ENCODE measurements at regions not wholly inside any gene's neighbourhood (a gene's known extent, or its start where the extent isn't known, plus 50 kb on each side); places are given as distances from the start of the nearest gene placed in this dataset.
A peak's percentile ranks its signal among the peaks of the same experiment; 100 is the strongest.

DNA sequence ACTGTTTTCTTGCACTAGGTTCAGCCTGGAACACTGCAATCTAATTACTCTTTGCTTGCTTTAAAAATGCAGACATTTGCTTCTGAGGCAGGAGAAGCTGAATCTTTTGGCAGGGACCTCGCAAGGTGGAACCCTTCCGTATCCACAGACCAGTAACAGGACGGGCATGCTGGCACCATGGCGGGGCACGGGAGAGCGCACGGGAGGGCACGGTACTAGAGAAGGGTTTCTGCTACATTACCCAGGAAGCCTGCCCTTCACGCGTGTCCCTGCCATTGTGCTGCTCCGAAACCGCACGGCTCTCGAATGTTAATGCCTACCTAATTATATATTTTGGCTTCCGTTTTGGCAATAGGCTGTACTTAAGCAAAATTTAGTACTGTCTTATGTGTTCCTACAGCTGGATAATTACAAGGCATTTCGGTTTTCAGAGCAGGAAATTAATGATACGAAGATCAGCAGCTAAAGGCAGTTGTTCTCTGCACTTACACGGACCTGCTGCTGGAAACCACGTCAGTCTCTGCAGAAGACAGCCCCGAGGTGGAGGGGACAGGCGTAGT, 430.4 kb downstream of the IRS2 start:
- in situ Hi-C loops (cut with HindIII; ENCODE audit: low pct_unique_long_range_greater_than_20kb, low sequenced_read_pairs): no loop called here
- DNase-seq (ENCODE audit: low read depth, low spot score): no peak

DNA sequence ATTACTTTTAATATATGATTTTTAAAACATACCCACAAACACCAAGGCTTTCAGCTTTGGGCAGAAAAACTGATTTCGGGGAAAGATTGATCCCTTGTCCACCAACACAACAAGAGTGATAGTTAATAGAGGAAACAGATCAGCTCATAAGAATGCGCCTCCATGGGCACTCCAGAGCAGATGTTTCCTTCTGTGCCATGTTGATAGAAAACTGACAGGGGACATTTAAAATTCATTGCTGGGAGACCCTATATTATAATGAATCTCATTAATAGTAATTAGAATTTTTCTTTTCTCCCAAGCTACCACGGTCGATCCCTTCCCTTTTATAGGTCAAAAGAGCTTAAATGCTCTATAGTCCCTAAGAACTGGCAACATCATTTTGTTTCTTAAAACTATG, 431.2 kb downstream of the IRS2 start:
- in situ Hi-C loops (cut with HindIII; ENCODE audit: low pct_unique_long_range_greater_than_20kb, low sequenced_read_pairs): no loop called here
- no peak for DNase-seq (ENCODE audit: low read depth, low spot score)

DNA sequence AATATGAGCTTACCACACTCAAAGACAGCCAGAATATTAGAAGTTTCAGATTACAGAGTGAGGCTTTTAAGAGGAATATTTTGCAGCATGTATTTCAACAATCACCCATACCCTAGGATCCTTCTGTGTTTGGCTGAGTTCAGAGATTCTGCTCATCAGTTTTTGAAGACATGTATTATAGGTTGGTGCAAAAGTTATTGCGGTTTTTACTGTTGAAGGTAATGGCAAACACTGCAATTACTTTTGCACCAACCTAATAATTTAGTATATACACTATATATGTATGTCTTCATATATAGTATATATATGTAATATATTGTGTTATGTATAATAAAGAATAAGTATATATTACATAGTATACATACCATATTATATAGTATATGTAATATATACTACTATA, 435.1 kb downstream of the IRS2 start:
- in situ Hi-C loops (cut with HindIII; ENCODE audit: low pct_unique_long_range_greater_than_20kb, low sequenced_read_pairs): no loop called here
- DNase-seq (ENCODE audit: low read depth, low spot score): no peak

DNA sequence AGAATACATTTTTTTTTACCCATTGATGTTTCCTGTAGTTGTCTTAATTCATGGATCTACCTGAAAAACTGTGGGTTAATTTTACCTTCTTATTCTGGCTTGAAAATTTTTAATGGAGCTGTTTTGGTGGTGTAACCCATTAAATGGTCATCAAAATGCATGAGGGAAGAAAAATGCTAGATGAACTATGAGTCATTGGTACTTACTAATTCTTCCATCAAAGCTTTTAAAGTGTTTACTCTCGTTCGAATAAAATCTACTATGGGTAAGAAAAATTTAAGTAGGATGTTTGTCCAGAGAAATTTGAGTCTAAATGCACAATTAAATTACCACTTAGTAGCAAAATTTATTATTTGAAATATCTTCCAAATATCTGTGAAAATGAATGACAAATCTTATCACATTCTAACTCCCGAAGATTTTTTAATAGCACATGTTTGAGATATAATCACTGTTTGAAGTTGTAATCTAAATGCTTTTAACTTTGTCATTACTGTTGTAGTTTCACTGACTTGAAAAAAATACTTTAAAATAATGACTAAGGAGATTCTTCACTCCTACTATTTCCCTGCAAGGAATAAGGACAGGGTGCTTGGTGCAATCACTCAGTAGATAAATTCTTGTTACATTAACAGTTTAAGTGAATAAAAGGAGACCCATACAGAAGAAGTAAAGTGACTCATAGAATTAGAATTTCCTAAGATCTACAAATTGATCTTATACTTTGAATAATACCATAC, 437.7 kb downstream of the IRS2 start:
- no peak for DNase-seq (ENCODE audit: low read depth, low spot score)

DNA sequence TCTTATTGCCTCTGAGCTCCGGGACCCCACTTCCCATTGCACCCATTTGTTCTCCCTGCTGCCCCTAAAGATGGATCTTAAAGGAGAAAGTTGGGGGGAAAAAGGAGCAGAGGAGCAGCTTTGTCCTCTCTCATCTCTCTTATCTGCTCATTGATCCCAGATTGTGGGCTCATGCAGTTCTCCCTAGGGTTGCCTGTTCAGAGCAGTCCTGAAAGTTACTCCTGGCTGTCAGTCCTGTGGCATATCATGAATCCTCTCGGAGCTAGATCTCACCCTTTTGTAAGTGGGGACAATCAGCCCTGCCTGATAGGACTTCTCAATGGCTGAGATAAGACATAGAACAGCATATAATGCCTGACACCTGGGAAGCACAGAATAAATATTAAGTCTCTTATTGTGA, 440.3 kb downstream of the IRS2 start:
- in situ Hi-C loops (cut with HindIII; ENCODE audit: low pct_unique_long_range_greater_than_20kb, low sequenced_read_pairs): no loop called here
- DNase-seq (ENCODE audit: low read depth, low spot score): no peak

More for the DNA sequence above, 437.7 kb downstream of the IRS2 start:
- in situ Hi-C loops (cut with HindIII; ENCODE audit: low pct_unique_long_range_greater_than_20kb, low sequenced_read_pairs): no loop called here

DNA sequence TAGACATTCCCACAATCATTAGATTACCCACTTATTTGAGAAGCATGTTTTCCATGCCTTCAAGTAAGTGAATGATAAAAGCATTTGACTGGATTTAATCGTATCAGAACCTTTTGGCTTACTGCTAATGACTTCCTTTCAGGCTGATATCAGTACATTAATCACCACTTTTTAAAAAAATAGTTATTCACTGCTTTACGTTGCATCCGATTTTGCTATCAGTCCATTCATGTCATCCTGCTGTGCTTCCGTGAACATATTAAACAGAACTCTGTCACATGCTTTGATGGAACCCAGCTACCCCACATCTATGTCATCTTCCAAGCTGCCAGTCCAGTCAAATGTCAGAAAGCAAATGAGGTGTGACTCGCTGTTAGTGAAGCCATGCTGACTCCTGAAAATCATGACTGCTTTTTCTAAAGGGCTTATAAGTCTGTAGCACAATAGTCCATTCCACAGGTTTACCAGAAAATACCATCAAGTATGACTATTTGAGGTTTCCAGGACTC, 440.9 kb downstream of the IRS2 start:
- no peak for DNase-seq (ENCODE audit: low read depth, low spot score)
- in situ Hi-C loops (cut with HindIII; ENCODE audit: low pct_unique_long_range_greater_than_20kb, low sequenced_read_pairs): no loop called here

DNA sequence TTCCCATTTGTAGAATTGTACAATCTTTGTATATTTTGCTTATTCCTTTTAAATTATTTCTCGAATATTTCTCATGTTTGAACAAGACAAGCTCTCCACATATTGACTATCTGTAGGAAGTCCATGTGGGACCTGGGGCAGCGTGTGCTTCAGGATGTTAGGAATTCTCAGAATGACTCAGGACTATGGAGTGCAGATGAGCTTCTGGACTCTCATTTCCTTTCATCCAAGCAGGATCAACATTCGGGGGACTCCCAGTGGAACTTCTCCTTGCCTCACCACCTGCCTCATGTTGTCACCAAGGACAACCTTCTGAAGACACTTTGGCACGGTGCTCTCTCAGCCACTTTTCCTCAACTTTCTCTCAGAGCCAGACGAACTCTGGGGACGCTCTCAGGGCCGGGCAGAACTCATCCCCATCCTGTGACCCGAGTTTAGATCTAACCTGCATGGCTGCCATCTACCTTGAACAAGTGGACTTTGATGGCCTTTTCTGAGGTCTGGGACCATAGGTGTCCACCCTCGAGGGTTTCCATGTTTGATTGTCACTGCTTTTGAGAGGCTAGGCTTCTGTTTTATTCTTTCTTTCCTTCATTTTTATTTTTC, 441.7 kb downstream of the IRS2 start:
- in situ Hi-C loops (cut with HindIII; ENCODE audit: low pct_unique_long_range_greater_than_20kb, low sequenced_read_pairs): no loop called here
- no peak for DNase-seq (ENCODE audit: low read depth, low spot score)

DNA sequence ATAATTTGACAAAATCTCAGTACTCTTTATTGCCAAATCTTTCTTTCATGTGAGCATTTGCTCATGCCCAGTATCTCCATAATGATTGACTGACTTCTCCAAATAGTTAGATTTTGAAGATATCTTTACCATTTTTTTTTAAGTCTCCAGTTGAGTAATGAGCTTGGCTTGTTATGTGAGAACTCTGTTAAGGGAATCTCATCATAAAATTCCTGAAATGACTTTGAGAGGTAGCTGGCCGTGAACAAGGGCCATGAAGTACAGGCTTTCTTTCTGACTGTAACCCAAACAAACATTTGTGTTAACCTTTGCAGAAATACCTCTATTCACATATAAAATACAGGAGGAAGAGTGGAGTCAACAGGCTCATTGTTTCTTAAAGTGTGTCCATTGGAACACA, 449.7 kb downstream of the IRS2 start:
- peak; percentile 6 for DNase-seq (ENCODE audit: low read depth, low spot score)
- in situ Hi-C loops (cut with HindIII; ENCODE audit: low pct_unique_long_range_greater_than_20kb, low sequenced_read_pairs): no loop called here

DNA sequence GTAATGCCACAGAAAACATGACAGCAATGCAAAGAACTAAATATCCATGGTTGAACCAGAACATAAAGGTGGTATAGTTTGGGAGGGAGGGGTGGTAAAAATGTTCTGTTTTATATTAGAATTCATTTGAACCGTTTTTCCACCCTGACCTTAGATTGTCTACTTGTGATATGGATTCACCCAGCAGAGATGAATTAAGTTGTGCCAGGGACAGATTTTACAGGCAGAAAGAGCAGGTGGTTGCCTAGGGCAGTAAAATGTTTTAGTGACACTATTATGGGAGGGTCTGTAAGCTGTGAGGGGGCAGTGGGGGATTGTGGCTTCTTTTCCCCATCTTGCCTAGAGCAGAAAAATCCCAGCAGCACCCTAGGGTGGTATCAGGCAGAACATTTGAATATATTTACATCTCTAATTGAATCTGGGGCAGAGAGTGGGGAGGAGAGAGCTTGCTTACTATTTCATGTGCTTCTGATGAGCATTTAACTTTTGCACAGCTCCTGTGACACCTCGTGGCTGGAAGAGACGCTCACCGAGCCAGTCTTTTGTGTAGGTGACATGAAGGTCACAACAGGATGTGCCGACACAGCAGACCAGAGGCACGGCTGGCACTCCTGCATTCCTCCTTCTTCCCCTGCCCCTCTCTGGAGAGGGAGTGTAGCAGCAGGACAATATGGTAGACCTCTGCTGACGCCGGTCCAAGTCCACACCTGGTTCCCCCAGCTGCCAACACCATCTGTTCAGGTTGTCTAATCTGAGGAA, 452.3 kb downstream of the IRS2 start:
- in situ Hi-C loops (cut with HindIII; ENCODE audit: low pct_unique_long_range_greater_than_20kb, low sequenced_read_pairs): no loop called here
- DNase-seq (ENCODE audit: low read depth, low spot score): no peak

DNA sequence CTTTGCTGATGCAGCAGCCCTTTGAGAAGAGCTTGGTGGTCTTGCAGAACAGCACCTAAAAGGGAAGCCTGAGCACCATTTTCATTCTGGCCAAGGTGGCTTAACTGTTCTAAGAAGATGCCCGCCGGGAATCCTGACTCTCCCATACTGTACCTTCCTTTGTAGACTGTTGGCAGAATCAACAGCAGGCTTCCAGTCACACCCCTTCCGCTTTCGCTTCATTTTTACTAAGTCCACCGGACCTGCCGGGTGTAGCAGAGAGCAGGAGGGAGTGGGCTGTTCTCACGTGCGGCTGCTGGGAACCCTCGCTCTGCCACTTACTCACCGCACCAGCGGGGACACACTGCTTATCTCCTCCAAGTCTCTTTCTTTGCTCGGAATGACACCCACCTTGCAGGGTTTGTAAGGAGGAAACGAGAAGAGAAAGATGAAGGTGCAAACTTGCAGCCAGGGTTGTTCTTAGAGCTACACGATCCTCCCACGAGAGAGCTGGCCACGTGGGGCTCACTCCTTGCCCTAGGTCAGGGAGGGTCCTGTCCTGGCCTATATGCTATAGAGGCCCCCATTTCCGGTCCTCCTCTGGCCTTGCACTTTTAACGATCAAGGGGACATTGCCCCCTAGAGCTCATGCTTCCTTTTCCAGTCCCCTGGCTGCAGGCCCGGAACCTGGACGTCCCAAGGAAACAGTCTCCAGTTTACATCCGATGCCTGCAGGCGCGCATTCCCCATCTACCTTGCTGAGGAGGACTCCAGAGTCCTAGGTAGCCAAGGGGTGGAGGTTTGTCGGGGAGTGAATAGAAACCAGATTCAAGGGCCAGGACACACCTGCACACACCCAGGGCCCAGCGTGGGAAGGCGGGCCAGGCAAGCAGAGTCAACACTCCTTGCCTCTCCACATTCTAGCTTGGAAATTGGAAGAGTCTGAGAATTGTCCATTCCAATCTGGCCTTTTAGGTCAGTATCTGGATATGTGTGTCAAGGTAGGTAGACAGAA, 453.6 kb downstream of the IRS2 start:
- DNase-seq (ENCODE audit: low read depth, low spot score): no peak
- in situ Hi-C loops (cut with HindIII; ENCODE audit: low pct_unique_long_range_greater_than_20kb, low sequenced_read_pairs): no loop called here

DNA sequence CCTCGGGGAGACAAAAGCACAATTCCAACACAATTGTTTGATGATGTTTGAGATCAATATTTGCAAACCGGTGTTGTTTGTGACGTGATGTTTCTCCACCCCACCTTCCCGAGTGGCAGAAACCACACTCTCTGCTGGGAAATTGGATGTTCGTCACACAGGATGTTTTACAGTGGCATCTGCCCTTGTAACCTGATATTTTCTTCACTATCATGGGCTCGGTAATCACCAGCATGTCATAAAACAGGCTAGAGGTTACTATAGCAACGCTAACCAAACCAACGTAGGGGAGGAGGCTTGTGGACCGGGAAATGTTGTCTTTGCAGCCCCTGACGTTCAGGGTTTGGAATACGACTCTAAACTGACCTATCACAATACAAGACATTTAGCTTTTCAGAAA, 454.5 kb downstream of the IRS2 start:
- DNase-seq (ENCODE audit: low read depth, low spot score): no peak
- in situ Hi-C loops (cut with HindIII; ENCODE audit: low pct_unique_long_range_greater_than_20kb, low sequenced_read_pairs): no loop called here

DNA sequence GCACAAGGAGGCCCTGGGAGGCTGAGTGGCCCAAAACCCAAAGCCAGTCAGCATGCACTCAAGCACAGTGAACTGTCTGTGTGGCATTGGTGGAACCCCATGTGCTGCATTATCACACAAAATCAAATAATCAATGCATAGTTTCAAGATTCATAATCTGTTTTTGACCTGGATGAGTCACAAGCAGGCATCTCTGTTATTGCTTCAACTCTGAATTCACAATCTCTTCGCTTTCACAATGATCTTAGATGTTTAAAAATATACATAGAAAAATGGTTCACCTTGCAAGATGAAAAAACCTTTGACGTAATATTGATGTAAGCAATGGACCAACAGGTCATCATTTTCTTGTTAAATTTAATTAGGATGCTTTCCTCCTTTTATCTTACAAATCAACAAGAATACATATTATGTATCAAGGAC, 455.4 kb downstream of the IRS2 start:
- in situ Hi-C loops (cut with HindIII; ENCODE audit: low pct_unique_long_range_greater_than_20kb, low sequenced_read_pairs): no loop called here
- no peak for DNase-seq (ENCODE audit: low read depth, low spot score)

DNA sequence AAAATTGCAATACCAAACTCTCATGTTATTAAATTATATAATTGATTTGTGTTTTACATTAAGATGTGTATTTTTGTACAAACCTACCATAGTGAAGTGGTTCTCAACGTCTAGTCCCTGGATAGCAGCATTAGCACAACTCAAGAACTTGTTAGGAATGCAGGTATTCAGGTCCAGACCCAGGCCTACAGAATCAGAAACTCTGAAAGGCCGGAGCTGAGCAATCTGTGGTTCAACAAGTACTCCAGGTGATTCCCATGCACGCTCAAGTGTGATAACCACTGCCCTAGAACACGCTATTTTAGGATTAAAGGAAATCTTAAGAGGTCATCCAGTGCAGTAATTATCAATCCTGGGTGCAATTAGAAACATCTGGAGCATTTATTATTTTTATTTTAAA, 456.3 kb downstream of the IRS2 start:
- in situ Hi-C loops (cut with HindIII; ENCODE audit: low pct_unique_long_range_greater_than_20kb, low sequenced_read_pairs): no loop called here
- DNase-seq (ENCODE audit: low read depth, low spot score): no peak

DNA sequence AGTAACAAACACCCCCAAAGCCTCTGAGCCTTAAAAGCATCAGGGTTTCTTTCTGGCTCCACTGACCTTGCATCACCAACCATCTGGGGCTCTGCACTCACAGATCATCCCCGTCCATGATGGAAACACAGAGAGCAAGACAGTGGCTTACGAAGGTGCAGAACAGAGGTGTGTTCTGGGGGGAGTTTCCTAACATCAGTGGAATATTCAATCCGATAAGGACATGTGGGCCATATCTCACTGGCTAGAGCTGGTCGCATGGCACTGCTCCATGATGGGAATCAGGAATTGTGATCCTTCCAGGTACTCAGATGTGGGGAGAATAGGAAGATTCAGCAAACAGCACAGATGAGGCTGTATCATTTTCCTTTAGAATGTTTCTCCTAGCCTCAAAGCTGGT, 457.2 kb downstream of the IRS2 start:
- no peak for DNase-seq (ENCODE audit: low read depth, low spot score)
- in situ Hi-C loops (cut with HindIII; ENCODE audit: low pct_unique_long_range_greater_than_20kb, low sequenced_read_pairs): no loop called here

DNA sequence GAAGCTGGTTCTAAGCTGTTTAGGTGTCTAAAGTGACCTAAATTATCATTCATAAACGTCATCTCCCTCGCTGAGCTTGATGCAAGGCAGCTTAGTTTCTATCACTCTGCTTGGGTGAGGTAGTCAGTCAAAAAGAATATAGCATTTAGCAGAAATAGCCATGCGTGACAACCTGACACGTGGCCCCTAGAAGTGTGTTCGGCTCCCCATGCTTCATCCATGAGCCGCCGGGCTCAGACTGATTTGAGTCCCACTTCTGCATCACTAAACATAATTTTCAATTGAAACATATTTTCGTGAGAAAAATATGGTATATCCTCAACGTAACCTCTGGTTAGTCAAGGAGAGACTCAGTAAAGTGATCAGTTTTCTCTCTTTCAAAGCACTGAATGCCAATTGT, 459.8 kb downstream of the IRS2 start:
- in situ Hi-C loops (cut with HindIII; ENCODE audit: low pct_unique_long_range_greater_than_20kb, low sequenced_read_pairs): no loop called here
- DNase-seq (ENCODE audit: low read depth, low spot score): no peak

DNA sequence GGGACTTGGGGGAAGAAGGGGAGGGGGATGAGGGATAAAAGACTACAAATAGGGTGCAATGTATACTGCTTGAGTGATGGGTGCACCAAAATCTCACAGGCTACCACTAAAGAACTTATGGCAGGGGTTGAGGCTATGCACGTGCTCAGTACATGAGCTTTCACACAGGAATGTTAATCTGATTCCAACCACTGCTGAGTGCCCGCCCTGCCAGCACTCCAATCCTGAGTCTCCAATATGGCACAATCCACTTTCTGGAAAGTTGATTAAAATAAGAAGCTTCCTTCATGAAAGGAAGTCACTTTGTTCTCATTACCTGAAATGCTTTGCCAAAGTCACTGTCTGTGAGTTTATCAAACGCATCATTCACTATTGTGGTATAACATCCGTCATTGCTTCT, 463.0 kb downstream of the IRS2 start:
- DNase-seq (ENCODE audit: low read depth, low spot score): no peak
- in situ Hi-C loops (cut with HindIII; ENCODE audit: low pct_unique_long_range_greater_than_20kb, low sequenced_read_pairs): no loop called here

DNA sequence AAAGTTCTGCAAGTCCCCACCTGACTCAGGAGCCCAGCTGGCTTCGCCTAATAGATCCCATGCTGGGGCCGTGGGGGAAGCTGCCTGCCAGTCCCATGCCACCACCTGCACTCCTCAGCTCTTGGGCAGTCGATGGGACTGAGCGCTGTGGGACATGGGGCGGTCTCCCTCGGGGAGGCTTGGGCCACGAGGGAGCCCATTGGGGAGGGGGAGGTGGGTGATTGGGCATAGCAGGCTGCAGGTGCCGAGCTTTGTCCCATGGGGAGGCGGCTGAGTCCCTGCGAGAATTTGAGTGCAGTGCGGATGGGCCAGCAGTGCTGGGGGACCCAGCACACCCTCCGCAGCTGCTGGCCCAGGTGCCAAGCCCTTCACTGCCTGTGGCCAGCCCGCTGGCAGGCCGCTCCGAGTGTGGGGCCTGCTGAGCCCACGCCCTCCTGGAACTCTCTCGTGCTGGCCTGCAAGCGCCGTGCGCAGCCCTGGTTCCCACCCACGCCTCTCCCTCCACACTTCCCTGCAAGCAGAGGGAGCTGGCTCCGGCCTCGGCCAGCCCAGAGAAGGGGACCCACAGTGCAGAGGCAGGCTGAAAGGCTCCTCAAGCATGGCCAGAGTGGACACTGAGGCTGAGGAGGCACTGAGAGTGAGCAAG, 467.3 kb downstream of the IRS2 start:
- DNase-seq (ENCODE audit: low read depth, low spot score): no peak
- in situ Hi-C loops (cut with HindIII; ENCODE audit: low pct_unique_long_range_greater_than_20kb, low sequenced_read_pairs): no loop called here
